Omental fat pad (tissue), 3 donors: ENCODE measurements at regions not wholly inside any gene's neighbourhood (a gene's known extent, or its start where the extent isn't known, plus 50 kb on each side); places are given as distances from the start of the nearest gene placed in this dataset.

Source experiments
- ATAC-seq: fragments of 150-250 bp; one replicate; pipeline ENCODE4 v1.9.1; 2016; ENCODE audit warnings: mild to moderate bottlenecking, moderate library complexity; ENCODE audit not compliant: low FRiP score
- DNase-seq: peaks from one replicate; pipeline ENCODE4 v3.0.0-alpha.2; 2019; ENCODE audit warnings: low spot score
- CTCF ChIP-seq, 3 donors: fragments of 450-650 bp; IDR thresholded peaks; one replicate each; pipeline ENCODE4 v1.5.1; 2016 to 2017; ENCODE audit warnings: antibody characterized with exemption in 3 of 3, mild to moderate bottlenecking in 3 of 3, moderate library complexity in 2 of 3

GRCh38 chr2:58633613-58634365 is 392.7 kb upstream of the FANCL start:
- TF ChIP-seq CTCF (IDR thresholded peaks at IDR 0.05): no peak
- ATAC-seq (no peak), DNase-seq (no peak)

GRCh38 chr2:58631986-58632385 is 390.9 kb upstream of the FANCL start:
- ATAC-seq (no peak), DNase-seq (no peak)
- no peak for TF ChIP-seq CTCF (IDR thresholded peaks at IDR 0.05)

GRCh38 chr2:58629545-58630119 is 388.5 kb upstream of the FANCL start:
- DNase-seq: no peak
- no peak for TF ChIP-seq CTCF (IDR thresholded peaks at IDR 0.05)
- ATAC-seq: no peak

GRCh38 chr2:58620896-58621295 is 379.8 kb upstream of the FANCL start:
- no peak for DNase-seq

GRCh38 chr2:58620093-58620492 is 379.0 kb upstream of the FANCL start:
- ATAC-seq: no peak
- TF ChIP-seq CTCF (IDR thresholded peaks at IDR 0.05): no peak
- DNase-seq: no peak

More at GRCh38 chr2:58620896-58621295, 379.8 kb upstream of the FANCL start:
- no peak for ATAC-seq
- no peak for TF ChIP-seq CTCF (IDR thresholded peaks at IDR 0.05)

GRCh38 chr2:58616961-58617360 is 375.8 kb upstream of the FANCL start:
- no peak for TF ChIP-seq CTCF (IDR thresholded peaks at IDR 0.05)
- DNase-seq: no peak
- no peak for ATAC-seq

GRCh38 chr2:58614219-58614618 is 373.1 kb upstream of the FANCL start:
- ATAC-seq (no peak), DNase-seq (no peak)
- no peak for TF ChIP-seq CTCF (IDR thresholded peaks at IDR 0.05)
